ENCODE measurements at regions not wholly inside any gene's neighbourhood (a gene's known extent, or its start where the extent isn't known, plus 50 kb on each side); places are given as distances from the start of the nearest gene placed in this dataset.
"Not testable (repeated sequence)": the region's sequence is repeated elsewhere in the genome, so short reads cannot be mapped to it uniquely, and the experiment has no call there.

DNA sequence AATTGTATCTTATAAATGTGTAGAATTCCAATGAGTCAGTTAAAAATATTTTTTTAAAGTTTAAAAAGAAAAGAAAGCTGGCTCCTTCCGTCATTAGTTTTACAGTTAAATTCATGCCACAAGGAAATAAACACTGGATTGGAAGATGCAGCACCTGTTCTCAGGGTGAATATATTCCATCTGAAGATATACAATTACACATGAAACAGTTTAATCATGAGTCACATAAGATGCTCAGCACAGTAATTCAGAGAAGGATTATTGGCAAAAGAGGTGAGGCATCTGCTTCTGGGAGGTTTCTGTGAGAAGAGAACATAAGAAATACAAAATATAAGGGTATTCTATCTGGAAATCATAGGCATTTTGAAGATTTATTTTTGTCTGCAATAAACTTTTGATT is 376.5 kb upstream of the SORCS1 start:
- DNase-seq = no peak

DNA sequence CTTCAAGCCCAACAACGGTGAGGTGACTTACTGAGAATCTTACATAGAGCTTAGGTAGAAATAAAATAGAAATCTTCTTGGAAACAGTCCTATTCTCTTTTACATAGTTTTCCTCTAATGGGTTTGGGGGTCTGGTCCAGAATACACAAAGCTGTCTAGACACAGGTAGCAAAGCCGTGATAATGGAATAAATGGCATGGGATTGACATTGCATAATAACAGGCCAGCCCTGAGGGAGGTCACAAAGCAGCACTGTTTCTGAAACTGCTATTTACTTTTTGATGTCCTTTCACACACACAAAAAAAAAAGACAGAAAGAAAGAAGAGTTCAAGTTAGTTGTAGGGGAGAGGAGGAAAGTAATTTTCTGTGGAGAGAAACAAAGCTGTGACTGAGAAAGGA is 364.8 kb upstream of the SORCS1 start:
- peak; percentile 27 for DNase-seq

DNA sequence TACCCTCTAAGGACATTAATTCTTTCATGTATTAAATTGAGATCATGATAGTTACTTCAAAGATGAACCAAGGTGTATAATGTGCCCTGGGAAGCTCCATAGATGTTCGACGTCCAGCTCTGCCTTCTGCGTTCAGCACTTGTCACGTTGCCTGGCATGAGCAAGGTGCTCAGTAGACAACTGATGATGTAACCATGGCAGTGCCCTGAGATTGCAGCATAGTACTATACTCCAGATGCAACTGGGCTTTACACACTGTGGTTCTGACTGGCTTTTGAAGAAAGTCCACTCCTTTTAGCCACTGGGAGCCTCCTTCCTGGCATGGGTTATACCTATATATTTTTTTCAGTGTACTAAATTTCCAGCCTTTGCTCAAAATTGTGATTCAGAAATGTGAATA is 355.8 kb upstream of the SORCS1 start:
- DNase-seq = no peak

DNA sequence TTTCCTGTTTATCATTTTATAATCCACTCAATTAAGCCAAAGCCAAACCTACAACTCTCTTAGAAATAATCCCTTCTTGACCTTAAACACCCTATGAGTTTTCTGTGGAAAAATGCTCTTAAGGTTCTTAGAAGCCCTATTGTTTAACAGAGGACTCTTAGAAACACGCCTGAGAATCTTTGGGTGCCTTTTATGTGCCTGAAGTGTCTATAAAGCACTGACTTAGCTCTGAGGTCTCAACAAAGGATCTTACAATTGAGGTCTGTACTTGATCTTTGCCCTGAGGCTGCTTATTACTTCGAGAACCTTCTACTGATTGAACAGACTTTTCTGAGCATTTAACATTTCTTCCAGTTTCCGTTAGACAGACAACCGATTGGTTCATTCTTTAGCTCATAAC is 353.3 kb upstream of the SORCS1 start:
- no peak for DNase-seq

DNA sequence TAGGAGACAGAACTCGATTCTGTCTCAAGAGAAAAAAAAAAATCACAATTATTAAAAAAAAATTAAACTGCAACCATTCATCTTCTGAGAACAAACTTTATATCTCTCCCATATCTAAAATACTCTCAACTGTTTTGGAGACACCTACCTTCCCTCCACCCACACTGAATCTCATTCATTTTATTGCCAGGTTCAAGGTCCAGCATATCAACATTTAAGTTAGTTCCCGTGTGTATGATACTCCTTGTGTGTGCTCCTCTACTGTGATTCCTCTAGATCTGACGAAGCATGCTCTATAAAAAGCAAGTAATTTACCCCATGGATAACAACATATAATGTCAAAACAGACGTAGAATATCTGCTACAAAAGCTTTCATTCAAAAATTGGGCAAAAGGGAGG is 351.8 kb upstream of the SORCS1 start:
- no peak for DNase-seq

DNA sequence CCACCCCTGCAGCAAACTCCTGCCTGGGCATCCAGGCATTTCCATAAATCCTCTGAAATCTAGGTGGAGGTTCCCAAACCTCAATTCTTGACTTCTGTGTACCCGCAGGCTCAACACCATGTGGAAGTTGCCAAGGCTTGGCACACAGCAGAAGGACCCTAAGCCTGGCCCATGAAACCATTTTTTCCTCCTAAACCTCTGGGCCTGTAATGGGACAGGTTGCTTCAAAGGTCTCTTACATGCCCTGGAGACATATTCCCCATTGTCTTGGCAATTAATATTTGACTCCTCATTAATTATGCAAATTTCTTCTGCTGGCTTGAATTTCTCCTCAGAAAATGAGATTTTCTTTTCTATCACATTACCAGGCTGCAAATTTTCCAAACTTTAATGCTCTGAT is 339.5 kb upstream of the SORCS1 start:
- DNase-seq = not testable (repeated sequence)

DNA sequence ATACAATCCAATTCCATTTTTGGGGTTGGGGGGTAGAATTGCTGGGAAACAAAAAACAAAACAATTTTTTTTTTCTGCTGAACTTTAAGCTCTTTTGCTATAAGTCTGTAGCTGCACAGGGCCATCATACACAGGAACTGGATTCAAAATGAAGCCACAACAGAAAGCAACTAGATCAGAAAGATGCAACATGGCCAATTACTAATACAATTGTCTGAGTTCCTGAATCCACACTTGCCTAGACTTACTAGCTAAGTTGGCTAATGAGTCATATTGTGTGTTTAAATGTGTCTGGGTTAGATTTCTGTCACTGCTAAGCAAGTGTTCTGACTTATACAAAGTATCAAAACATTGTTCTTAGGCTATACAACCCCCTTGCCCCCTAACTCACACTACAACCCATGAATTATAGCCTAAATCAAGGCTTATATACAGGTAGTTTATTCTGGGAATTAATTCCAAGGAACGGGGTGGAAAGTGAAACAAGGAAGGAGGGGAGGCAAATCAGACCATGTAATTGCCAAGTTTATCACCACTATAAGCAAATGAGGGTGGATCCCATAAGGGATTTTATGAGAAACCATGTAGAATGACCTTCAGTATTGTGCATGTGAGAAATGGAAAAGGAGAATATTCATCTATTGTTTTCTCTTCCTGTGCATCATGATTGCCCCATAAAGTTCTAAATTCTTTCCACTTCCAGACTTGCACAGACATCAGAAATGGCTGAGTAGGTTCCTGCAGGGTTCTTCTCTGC is 337.9 kb upstream of the SORCS1 start:
- DNase-seq = no peak

DNA sequence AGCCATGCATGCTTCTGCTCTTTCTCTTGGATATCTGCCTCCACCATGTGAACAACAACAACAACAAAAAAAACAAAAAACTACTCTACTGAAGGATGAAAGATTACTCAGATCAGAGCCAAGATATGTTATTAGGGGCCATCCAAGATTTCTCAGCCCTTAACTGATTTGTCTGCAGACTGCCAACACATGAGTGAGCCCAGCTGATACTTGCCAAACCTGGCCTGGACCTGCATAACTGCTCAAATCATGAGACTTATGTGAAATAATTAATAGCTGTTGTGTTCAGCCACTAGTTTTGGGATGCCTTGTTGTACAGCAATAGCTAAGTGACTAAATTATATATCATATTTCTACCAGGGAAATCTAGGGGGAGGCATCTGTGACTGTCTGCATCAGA is 334.5 kb upstream of the SORCS1 start:
- DNase-seq = no peak

DNA sequence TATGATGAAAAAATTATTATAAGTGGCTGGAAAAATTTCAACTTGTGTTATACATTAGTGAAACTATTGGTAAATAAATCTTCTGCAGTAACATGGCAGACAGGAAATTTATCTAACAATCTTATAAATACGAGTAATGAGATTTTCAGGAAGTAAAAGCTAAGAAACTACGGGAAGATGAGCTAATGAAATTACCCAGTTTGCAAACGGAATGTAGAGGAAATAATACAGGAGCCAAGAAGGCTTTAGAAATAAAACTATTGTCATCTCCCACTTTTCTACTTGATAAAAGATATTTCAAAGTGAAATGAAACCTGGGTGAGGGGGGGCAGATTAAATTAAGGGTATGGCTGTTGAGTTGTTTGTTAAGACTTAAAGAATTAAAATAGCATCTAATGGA is 332.5 kb upstream of the SORCS1 start:
- DNase-seq = no peak

DNA sequence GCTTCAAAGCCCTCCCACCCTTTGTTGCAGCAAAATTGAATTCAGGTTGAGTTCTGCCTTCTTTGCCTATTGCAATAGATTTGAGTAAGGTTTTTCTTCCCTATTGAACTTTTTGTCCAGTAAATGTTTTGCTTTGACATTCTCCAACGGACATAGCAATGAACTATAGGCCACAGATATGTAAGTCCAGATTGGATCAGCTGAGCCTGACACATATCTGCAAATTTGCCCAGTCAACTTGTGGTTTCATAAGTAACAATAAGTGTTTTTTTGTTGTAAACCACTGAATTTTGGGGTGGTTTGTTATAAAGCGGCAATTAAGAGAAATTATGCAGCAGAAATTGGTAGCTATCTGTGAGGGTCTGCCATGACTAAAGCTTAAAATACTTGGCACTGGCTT is 332.1 kb upstream of the SORCS1 start:
- no peak for DNase-seq

DNA sequence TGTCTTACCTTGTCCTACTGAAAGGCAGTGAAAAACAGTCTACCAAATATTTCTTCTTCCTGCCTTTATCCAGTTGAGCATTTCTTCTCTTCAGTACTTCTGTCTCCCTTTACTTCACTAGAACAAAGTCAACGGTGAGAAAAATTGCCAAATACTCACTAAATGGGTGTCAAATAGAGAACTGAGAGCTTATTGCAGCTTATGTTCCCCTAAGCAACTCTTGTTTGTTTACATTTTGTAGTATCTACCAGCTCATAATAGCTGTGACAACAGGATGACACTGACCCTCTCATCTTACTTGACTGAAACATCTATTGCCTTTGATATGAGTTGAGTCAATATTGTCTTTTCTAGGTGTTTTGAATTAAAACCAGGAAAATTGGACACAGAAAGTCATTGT is 327.9 kb upstream of the SORCS1 start:
- DNase-seq = no peak

DNA sequence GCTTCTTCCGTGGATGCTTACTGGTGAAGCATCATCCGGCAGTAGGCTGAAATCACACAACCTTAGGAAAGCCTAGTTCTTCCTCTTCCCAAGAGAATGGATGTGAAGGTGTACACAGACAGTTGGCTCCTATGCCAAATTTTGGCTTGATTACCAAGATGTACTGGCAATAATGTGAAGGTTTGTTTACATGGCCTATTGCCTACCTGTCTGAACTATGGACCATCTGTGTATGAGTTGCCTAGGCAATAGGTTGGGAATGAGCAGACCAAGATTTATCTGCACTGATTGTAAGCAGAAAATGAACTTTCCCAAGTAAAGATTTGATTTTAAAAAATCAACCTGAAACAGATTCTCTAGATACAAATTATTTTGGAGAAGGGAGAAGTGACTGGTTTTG is 325.9 kb upstream of the SORCS1 start:
- peak; percentile 24 for DNase-seq

DNA sequence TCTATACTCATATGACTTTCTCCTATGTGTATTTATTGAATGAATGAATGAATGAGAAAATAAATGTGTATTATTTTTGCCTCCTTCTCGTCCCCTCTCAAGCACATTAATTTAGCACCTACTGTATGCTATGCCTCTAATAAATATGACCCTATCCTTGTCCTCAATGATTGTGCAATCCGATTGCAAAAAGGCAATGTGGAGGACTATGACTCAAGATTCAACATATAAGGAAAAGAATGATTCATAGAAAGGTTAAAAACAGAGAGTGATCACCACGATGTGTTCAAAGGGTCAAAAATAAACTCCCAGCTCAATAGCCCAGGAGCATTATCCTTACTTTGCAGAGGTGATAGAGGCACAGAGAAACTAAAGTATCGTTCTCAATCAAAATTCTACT is 322.8 kb upstream of the SORCS1 start:
- no peak for DNase-seq

DNA sequence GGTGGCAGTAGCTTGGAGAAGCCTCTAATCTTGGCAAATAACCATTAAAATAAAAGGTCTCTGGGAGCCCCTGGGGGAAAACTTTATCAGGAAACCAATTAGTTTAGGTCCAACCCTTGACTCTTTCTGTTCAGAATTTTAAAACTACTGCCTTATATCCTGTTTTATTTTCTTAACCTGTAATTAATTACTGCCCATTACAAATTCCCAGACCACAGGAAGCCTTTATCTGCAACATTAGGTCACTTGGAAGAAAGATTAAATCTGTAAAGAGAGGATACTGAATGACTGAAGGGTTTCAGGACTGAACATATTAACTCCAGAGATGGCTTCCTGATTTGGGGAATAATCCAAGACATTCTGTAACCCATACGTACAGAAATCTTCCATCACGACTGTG is 320.5 kb upstream of the SORCS1 start:
- DNase-seq = no peak

DNA sequence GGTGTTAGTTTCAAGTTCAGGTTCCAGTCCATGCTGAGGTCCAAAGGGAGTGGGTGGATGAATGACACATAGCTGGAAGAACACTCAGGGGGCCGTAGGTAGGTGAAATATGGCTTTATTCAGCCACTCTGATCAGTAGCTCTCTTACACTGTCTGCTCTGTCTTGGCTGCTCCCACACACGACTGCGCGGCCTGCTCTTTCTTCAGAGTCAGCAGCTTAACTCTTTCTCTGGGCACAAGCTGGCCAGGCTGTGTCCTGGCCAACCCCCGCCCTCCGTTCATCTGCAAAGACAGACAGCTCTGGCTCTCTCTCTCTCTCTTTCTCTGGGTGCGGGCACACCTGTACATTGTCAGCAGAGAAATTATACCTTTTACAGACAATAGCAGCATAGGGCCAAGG is 317.4 kb upstream of the SORCS1 start:
- DNase-seq = no peak

DNA sequence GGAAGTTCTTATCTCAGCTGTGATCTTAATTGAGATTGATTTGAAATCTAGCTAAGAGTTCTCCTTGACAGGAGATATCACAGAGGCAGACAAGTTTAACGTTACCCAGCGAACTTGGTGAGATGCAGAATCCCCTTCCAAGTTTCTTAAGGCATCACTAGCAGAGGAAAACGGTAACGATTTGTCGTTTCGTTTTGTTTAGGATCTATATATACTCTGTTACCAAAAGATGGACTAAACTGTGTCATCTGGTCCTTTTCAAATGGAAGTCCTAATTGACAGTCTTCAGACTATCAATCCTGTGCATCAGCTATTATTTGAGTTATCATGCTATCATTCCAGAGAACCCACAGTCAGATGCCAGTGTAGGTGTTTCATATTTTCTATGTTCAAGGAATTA is 316.7 kb upstream of the SORCS1 start:
- no peak for DNase-seq

DNA sequence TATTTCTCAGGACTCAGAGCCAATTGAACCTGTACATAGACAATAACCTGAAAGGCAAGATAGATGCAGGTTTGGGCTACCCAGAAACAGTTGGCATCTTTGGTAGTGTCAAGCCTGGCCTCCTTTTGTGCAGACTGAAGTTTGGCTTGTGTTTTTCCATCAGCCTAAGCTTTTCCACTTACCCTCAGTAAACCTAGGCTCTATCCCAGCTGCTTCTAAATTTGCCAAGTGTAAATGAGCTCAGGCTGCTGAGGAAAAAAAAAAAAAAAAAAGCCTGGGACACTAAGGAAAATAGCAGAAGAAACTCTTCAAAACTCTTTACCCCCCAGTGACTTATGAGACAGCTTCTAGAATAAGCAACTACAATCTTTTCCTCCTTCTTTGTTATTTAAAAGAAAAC is 316.3 kb upstream of the SORCS1 start:
- DNase-seq = no peak

DNA sequence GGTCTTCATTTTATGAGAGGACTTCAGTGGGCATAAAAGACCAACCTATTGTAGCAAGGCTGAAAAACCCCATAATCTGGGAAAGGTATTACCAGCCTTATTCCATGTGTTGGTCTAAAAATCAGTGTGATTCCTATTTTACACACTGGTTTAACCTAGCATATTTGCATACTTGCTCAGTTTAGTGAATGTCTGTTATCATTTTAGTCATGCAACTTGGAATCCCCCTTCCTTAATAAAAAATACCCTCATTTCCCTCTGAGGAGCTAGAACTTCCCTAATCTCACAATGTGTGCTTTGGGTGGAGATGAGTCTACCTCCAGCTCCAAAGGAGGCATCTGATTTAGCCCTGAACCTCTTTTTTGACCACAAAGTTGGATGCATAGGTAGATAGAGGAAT is 312.8 kb upstream of the SORCS1 start:
- DNase-seq = no peak

DNA sequence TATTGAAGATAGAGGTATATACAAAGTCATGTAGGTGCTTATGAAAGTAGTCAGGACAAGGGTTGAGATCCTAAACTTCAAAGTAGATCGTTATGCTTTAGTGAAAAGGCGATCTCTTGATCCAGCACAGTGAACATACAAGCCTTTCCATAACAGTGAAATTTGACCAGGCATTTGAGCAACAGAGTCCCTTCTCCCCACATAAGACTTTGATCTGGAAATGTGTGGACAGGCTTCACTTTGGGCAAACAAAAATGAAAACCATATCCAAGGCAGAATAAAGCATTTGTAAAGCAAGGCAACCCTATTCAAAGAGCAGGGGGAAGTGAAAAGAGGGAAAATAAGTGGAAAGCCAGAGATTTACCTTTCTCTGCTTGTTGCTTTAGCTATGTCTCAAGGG is 311.9 kb upstream of the SORCS1 start:
- DNase-seq = no peak

DNA sequence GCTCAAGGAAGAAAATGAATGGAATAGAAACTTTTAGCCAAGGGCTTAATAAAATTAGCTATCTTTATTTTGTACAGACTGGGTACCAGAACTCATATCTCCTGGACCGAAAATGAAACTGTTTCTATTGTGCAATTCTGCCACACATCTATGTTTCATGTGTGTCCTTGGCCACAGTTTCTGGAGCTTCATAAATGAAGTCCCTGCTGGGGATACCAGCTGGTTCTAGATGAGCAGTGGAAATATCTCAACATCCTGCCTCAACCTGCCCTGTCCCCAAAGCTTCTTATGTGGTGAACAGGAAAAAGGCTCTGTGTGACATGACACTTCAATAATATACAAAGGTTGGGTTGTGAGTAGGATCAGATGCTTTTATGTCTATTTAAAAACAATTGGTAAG is 310.1 kb upstream of the SORCS1 start:
- no peak for DNase-seq

DNA sequence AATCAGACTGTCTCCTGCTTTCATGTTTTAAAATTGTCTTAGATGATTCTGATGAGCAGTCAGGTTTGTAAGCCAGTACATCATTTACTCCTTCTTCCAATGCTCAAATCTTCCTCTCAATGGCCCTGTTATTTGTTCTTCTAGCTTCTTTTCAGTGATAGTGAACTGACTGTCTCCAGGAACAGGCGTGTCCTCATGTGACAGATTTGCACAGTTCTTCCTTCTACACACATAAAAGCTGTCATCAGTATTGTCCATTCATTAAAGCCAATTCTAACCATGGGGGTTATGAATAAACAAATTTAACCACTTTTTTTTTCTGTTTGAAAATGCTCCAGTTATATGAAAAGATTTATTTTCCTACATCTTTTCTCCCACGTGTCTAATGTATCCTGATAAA is 308.7 kb upstream of the SORCS1 start:
- DNase-seq = no peak

DNA sequence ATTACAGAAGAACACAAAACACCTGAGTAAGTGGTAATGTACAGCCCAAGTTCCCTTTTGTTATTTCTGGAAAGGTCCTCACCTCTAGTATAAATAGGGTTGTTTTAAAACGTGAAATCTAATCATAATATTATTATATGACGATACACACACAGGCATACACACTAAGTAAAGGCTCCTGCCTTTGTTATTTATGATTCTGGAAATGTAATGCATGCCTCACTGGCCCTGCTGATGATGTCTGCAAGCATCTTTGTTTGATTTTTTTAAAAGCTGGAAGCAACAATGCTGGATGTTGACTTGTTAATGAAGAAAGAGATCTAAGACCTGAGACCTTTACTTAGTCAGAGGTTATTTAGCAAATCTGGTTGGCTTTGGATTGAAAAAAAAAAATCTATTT is 307.4 kb upstream of the SORCS1 start:
- no peak for DNase-seq

DNA sequence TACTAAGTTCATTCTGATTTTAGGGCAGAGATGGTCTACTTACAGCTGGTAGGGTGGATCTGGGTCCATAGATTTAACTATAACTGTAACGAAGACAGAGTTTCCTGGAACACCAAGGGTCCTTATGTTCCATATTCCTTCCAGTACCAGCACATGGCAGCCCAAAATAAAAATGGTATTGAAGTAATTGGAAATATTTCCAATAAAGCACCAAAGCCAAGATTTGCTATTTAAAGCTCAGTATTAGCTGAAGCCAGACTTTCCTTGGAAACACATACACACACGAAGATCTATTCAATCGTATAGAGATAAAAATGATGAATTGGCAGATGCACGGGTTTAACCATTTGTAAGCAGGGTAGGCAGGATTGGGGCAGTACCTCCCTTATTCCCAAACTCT is 289.1 kb upstream of the SORCS1 start:
- no peak for DNase-seq

DNA sequence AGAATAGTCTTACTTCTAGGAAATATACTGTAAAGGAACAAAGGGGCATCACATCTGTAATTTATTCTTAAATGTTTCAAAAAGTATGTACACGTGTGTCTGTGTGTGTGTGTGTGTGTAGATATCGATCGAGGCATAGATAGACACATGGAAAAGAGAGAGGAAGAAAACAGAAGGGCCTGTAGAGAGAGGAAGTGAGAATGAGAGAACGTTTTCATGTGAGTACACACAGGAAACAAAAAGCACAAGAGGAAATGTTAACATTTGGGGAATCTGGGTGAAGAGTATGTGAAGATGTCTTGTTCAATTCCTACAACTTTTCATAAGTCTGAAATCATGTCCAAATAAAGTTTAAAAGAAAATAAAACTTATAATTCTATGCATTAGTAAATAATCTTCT is 286.5 kb upstream of the SORCS1 start:
- no peak for DNase-seq

DNA sequence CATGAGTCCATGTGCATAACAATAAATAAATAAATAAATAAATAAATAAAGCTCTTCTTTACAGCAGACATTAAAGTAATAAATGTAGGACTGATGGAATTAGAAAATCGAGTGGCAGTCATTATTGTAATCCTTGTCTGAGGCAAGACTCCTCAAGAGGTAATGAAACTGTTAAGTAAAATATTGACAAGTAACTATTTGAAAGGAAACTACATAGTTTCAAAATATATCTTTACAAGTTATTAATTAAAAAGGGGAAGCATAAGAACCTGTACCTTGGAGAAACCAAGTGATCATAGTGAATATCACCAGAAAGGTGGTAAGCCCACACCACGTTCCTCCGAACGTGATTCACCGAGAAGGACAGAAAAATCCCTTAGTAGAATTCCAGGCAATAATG is 285.6 kb upstream of the SORCS1 start:
- no peak for DNase-seq

DNA sequence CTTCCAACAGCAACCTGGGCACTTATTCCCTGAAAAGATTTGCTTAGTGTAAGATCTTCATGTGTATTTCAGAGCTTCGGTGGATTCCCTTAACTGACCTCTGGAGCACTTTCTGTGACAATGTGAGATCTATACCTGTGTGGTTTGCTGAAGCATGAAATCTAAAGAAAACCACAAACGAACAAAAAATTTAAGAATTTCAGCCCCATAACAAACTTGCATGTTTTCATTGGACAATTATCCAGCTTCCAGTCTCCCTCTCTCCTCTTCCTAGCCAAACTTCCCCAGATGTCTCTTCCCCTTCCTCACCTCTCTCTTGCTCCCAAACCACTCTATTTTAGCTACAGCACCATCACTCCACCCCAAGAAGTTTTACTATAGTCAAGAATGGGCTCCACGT is 279.9 kb upstream of the SORCS1 start:
- DNase-seq = no peak

Data from NCI-H69 (cell line).